GM23248 (cell line): ENCODE measurements at regions not wholly inside any gene's neighbourhood (a gene's known extent, or its start where the extent isn't known, plus 50 kb on each side); places are given as distances from the start of the nearest gene placed in this dataset.

Experiments used
- DNase-seq: peaks from one replicate; pipeline ENCODE4 v3.0.0-alpha.2; 2015
- H2AFZ ChIP-seq: fragments of 200-600 bp; sonication (generic); 2 replicates; pipeline ENCODE4 v1.6.1; 2016; ENCODE audit warnings: antibody characterized with exemption
- H3F3A ChIP-seq: fragments of 200-600 bp; sonication (generic); 2 replicates; pipeline ENCODE4 v1.6.1; 2016; ENCODE audit warnings: mild to moderate bottlenecking, antibody characterized with exemption, mixed run types; ENCODE audit not compliant: insufficient read depth
- H3K27ac ChIP-seq: fragments of 200-600 bp; sonication (generic); 2 replicates; pipeline ENCODE4 v1.5.1; 2016; ENCODE audit warnings: mild to moderate bottlenecking
- H3K27me3 ChIP-seq: fragments of 200-600 bp; sonication (generic); replicated peaks from 2 replicates; pipeline ENCODE4 v1.6.1; 2016; ENCODE audit warnings: mild to moderate bottlenecking; ENCODE audit not compliant: insufficient read depth
- H3K36me3 ChIP-seq: fragments of 200-600 bp; sonication (generic); 2 replicates; pipeline ENCODE4 v1.6.1; 2016; ENCODE audit warnings: low read depth, mild to moderate bottlenecking
- H3K4me1 ChIP-seq: fragments of 200-600 bp; sonication (generic); 2 replicates; pipeline ENCODE4 v1.6.1; 2016; ENCODE audit warnings: mild to moderate bottlenecking; ENCODE audit not compliant: insufficient read depth
- H3K4me2 ChIP-seq: fragments of 200-600 bp; sonication (generic); one replicate; pipeline ENCODE4 v1.6.1; 2016; ENCODE audit warnings: mild to moderate bottlenecking; ENCODE audit not compliant: unreplicated experiment
- H3K4me3 ChIP-seq: fragments of 200-600 bp; sonication (generic); 2 replicates; pipeline ENCODE4 v1.5.1; 2016; ENCODE audit warnings: mild to moderate bottlenecking
- H3K79me2 ChIP-seq: fragments of 200-600 bp; sonication (generic); 2 replicates; pipeline ENCODE4 v1.6.1; 2016; ENCODE audit warnings: mild to moderate bottlenecking; ENCODE audit not compliant: insufficient read depth
- H3K9ac ChIP-seq: fragments of 200-600 bp; sonication (generic); 2 replicates; pipeline ENCODE4 v1.6.1; 2016; ENCODE audit warnings: mild to moderate bottlenecking
- H3K9me2 ChIP-seq: fragments of 200-600 bp; sonication (generic); 2 replicates; pipeline ENCODE4 v1.6.1; 2016; ENCODE audit warnings: mixed run types, mild to moderate bottlenecking, moderate library complexity; ENCODE audit not compliant: insufficient read depth
- H3K9me3 ChIP-seq: fragments of 200-600 bp; sonication (generic); one replicate; pipeline ENCODE4 v1.6.1; 2017; ENCODE audit warnings: low read depth
- H4K20me1 ChIP-seq: fragments of 200-600 bp; sonication (generic); 2 replicates; pipeline ENCODE4 v1.6.0; 2016; ENCODE audit not compliant: insufficient read depth
- EZH2 ChIP-seq: fragments of 200-600 bp; sonication (generic); IDR thresholded peaks from 2 replicates; pipeline ENCODE4 v1.6.1; 2018; ENCODE audit warnings: antibody characterized with exemption, mild to moderate bottlenecking; ENCODE audit not compliant: insufficient read depth, poor library complexity, severe bottlenecking
- EZH2phosphoT487 ChIP-seq: fragments of 200-600 bp; sonication (generic); IDR thresholded peaks from 2 replicates; pipeline ENCODE4 v1.6.1; 2018; ENCODE audit warnings: antibody characterized with exemption, moderate library complexity, mild to moderate bottlenecking, low read depth; ENCODE audit not compliant: insufficient read depth
- WGBS, 2 experiments: methylation state at CpG; one replicate each; pipeline ENCODE4 v1.1.6; 2015 to 2017; ENCODE audit warnings: low lambda C conversion rate in 2 of 2, low coverage in 1 of 2; ENCODE audit errors: missing lambda C conversion rate in 2 of 2; 5-methylcytosine and 5-hydroxymethylcytosine counted together
- in situ Hi-C: fragments of 300-500 bp; cut with MboI; formaldehyde crosslinking; loops from 2 replicates; pipeline ENCODE4 v1.15.0; 2020

DNA sequence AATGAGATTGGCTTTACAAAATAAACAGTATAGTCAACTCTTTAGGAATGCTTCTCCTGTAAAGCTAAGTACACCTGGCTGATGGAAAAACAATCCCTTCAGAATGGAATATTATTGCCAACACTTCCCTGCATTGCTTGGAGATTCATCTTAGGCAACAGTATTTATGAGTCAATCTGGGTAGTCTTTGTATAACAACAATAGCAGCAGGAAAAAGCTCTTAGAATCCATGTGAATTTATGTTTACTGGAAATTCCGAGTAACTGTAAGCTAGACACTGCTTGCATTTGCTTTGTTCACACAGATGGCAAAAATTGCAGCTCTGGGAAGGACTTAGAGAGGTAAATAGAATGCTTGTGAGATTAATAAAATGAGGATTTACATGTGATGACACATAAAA is 101.7 kb upstream of the NTRK2 start:
- no peak overlapping the region for H3K4me2 ChIP-seq
- H3K9ac ChIP-seq: no peak overlapping the region
- no peaks in the 10 kb centered on the region for H3K4me1 ChIP-seq
- no peak for DNase-seq
- no peaks in the 10 kb centered on the region for H3K36me3 ChIP-seq
- H3K9me3 ChIP-seq: no peaks in the 10 kb centered on the region
- no peaks in the 10 kb centered on the region for H3K9me2 ChIP-seq
- H3K27ac ChIP-seq: no peak overlapping the region
- in situ Hi-C loops: no loop called here
- no peaks in the 10 kb centered on the region for H3K79me2 ChIP-seq
- no peak for TF ChIP-seq EZH2
- TF ChIP-seq EZH2phosphoT487: no peak
- no peaks in the 10 kb centered on the region for H3K27me3 ChIP-seq
- WGBS, 2 experiments: 23 to 29% methylated on average over 1 of the region's 1 CpG
- no peak overlapping the region for H3K4me3 ChIP-seq
- no peak overlapping the region for H2AFZ ChIP-seq
- no peaks in the 10 kb centered on the region for H3F3A ChIP-seq
- H4K20me1 ChIP-seq: no peaks in the 10 kb centered on the region

DNA sequence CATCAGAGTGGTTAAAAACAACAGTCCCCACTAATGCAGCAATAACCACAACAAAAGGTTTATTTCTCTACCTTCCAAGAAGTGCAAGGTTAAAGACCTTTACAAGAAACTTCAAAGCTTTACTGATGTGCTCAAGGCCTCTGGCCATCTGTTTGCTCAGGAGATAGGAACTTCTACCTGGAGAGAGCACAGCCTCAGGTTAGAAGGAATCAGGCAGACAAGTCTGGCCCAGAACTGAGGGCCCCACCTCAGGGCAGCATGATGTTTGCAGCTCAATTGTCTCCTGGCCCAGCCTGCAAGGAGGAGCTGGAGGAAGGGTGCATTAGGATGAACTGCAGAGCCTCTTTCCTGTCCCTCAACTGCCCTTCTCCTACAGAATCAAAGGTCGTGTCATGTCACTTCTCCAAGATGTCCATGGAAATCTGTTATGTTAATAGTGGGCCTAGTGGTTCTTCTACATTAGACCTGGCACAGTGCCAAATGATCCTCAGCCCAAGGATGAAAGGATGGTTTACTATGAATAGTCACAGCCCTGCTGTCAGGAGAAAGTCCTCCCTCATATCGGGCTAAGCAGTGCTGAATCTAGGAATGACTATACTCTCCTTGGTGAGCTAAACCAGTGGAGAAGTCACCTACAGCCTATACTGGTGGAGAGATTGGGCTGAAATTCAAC is 98.9 kb upstream of the NTRK2 start:
- Histone ChIP-seq H3K27ac (no peak overlapping the region), H3K4me2 (no peak overlapping the region), H2AFZ (no peak overlapping the region), H4K20me1 (no peaks in the 10 kb centered on the region), H3K9me3 (no peaks in the 10 kb centered on the region), H3K9ac (no peak overlapping the region), H3F3A (no peaks in the 10 kb centered on the region), H3K4me1 (no peaks in the 10 kb centered on the region), H3K79me2 (no peaks in the 10 kb centered on the region), H3K36me3 (no peaks in the 10 kb centered on the region), H3K9me2 (no peaks in the 10 kb centered on the region), H3K4me3 (no peak overlapping the region), H3K27me3 (no peaks in the 10 kb centered on the region)
- TF ChIP-seq EZH2phosphoT487 (no peak), EZH2 (no peak)
- in situ Hi-C loops: no loop called here
- no peak for DNase-seq
- 23% methylated on average over 2 of the region's 2 CpGs for WGBS, 2 experiments

DNA sequence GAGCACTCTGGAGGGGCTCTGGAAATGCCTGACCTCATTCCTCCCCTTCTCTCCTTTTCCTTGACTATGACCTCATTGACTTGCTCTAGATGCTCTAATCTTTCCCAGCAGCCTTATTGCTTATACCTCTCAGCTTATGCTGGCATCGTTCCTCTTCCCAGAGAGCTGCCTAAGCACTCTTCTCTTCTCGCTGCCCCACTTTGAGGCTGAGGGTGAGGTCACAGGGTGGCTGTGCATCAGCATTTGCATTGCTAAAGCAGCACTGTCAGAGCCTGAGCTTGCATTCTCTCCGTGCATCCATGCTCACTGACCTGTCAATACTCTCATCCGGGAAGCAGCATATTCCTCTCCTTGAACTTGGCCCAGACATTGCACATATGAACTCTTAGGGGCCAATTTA is 96.4 kb upstream of the NTRK2 start:
- WGBS, 2 experiments: 52 to 55% methylated on average over 4 of the region's 4 CpGs
- no peaks in the 10 kb centered on the region for H3K4me1 ChIP-seq
- no peaks in the 10 kb centered on the region for H4K20me1 ChIP-seq
- no peaks in the 10 kb centered on the region for H3K79me2 ChIP-seq
- no peaks in the 10 kb centered on the region for H3F3A ChIP-seq
- H3K9me3 ChIP-seq: no peaks in the 10 kb centered on the region
- TF ChIP-seq EZH2: no peak
- no peak for TF ChIP-seq EZH2phosphoT487
- in situ Hi-C loops: no loop called here
- no peak for DNase-seq
- H3K4me2 ChIP-seq: no peak overlapping the region
- H3K9me2 ChIP-seq: no peaks in the 10 kb centered on the region
- H3K9ac ChIP-seq: no peak overlapping the region
- 0 out of 2 replicates have a peak, but pooled peaks cover 4% of the 10 kb centered on the region for H3K27me3 ChIP-seq
- H3K36me3 ChIP-seq: no peaks in the 10 kb centered on the region
- H3K4me3 ChIP-seq: no peak overlapping the region
- no peak overlapping the region for H3K27ac ChIP-seq
- no peak overlapping the region for H2AFZ ChIP-seq

DNA sequence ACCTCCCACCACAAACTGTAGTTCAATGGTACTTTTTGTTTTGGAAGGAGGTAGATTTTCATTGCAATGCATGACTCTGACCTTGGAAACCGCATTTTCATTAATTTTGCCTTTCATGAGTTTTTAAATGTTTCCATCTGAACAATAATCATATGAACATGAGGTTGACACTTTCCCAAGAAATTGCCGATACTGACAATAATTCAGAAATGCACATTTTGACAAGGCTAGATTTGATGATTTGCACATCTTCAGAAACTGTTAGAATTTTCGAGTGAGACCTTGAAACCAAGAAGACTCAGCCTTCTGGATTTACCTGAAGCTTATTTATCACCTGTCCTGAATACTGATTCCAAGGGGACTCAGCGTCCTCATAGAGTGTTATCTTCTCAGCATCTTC is 93.8 kb upstream of the NTRK2 start:
- Histone ChIP-seq H4K20me1 (no peaks in the 10 kb centered on the region), H3F3A (no peaks in the 10 kb centered on the region), H3K4me3 (no peak overlapping the region), H3K27ac (no peak overlapping the region), H3K79me2 (no peaks in the 10 kb centered on the region), H3K9ac (no peak overlapping the region), H3K9me2 (no peaks in the 10 kb centered on the region; the same call in 1 of the 2 replicates), H2AFZ (no peak overlapping the region), H3K27me3 (0 out of 2 replicates have a peak, but pooled peaks cover 4% of the 10 kb centered on the region), H3K36me3 (no peaks in the 10 kb centered on the region), H3K4me1 (no peaks in the 10 kb centered on the region), H3K4me2 (no peak overlapping the region), H3K9me3 (no peaks in the 10 kb centered on the region)
- TF ChIP-seq EZH2phosphoT487: no peak
- TF ChIP-seq EZH2: no peak
- in situ Hi-C loops: no loop called here
- WGBS, 2 experiments: 25 to 27% methylated on average over 4 of the region's 4 CpGs
- DNase-seq: no peak
